ENCODE measurements at regions not wholly inside any gene's neighbourhood (a gene's known extent, or its start where the extent isn't known, plus 50 kb on each side); places are given as distances from the start of the nearest gene placed in this dataset.

- H3K27ac ChIP-seq (ENCODE audit: low read depth, low read length) = no peak overlapping the region
- DNase-seq (no peak), ATAC-seq (no peak)
- H3K27ac Mint-ChIP-seq = no peak overlapping the region
- H3K4me1 ChIP-seq (ENCODE audit: control insufficient read depth in 2 of 2, insufficient read depth in 2 of 2, low read length in 2 of 2) = no peaks in the 10 kb centered on the region
- H3K9me3 Mint-ChIP-seq = no peaks in the 10 kb centered on the region
- H3K4me3 Mint-ChIP-seq = no peak overlapping the region
- H3K4me1 Mint-ChIP-seq = no peaks in the 10 kb centered on the region
- H3K36me3 ChIP-seq (ENCODE audit: control insufficient read depth in 2 of 3, insufficient read depth in 3 of 3, low read length in 3 of 3) = no peaks in the 10 kb centered on the region
- no peaks in the 10 kb centered on the region for H3K27me3 ChIP-seq (ENCODE audit: control insufficient read depth in 2 of 2, insufficient read depth in 2 of 2, low read length in 2 of 2)
- H3K27me3 Mint-ChIP-seq = peaks cover 0 to 15% (median 0%) of the 10 kb centered on the region in 5 donors
- no peaks in the 10 kb centered on the region for H3K9me3 ChIP-seq (ENCODE audit: control insufficient read depth in 2 of 3, low read length in 3 of 3)
- ChIA-PET CTCF (no interaction called here), POLR2A (no interaction called here)
- intact Hi-C loops (cut with micrococcal nuclease) = no loop called here
- no peak overlapping the region for H3K4me3 ChIP-seq (ENCODE audit: low read length)
- no peaks in the 10 kb centered on the region for H3K36me3 Mint-ChIP-seq
These were observed 233.8 kb downstream of the RHOU start for GRCh38 chr1:228968891-228969606.

- CTCF ChIA-PET = no interaction called here
- H3K4me3 ChIP-seq (ENCODE audit: low read length) = no peak overlapping the region
- no peaks in the 10 kb centered on the region for H3K9me3 ChIP-seq (ENCODE audit: control insufficient read depth in 2 of 3, low read length in 3 of 3)
- H3K4me3 Mint-ChIP-seq = no peak overlapping the region
- peaks cover 0 to 9% (median 0%) of the 10 kb centered on the region in 5 donors for H3K27me3 Mint-ChIP-seq
- no peaks in the 10 kb centered on the region for H3K4me1 Mint-ChIP-seq
- no peaks in the 10 kb centered on the region for H3K9me3 Mint-ChIP-seq
- no peak for ATAC-seq
- H3K36me3 ChIP-seq (ENCODE audit: control insufficient read depth in 2 of 3, insufficient read depth in 3 of 3, low read length in 3 of 3) = no peaks in the 10 kb centered on the region
- H3K4me1 ChIP-seq (ENCODE audit: control insufficient read depth in 2 of 2, insufficient read depth in 2 of 2, low read length in 2 of 2) = no peaks in the 10 kb centered on the region
- no peaks in the 10 kb centered on the region for H3K36me3 Mint-ChIP-seq
- DNase-seq = no peak
- POLR2A ChIA-PET = no interaction called here
- peak overlapping the region in 2 of 9 donors; percentile 21 to 87 for H3K27ac Mint-ChIP-seq
- intact Hi-C loops (cut with micrococcal nuclease) = no loop called here
- no peaks in the 10 kb centered on the region for H3K27me3 ChIP-seq (ENCODE audit: control insufficient read depth in 2 of 2, insufficient read depth in 2 of 2, low read length in 2 of 2)
- no peak overlapping the region for H3K27ac ChIP-seq (ENCODE audit: low read depth, low read length)
These were observed 234.9 kb downstream of the RHOU start for GRCh38 chr1:228969953-228970800.

- ATAC-seq = no peak
- ChIA-PET POLR2A (interaction anchor here (0.6 kb wide), 1 partner anchor 275 kb away, joined by 3 read pairs; no protein-coding TSS in a partner anchor), CTCF (no interaction called here)
- Histone ChIP-seq H3K9me3 (ENCODE audit: control insufficient read depth in 2 of 3, low read length in 3 of 3) (no peaks in the 10 kb centered on the region), H3K36me3 (ENCODE audit: control insufficient read depth in 2 of 3, insufficient read depth in 3 of 3, low read length in 3 of 3) (no peaks in the 10 kb centered on the region), H3K27me3 (ENCODE audit: control insufficient read depth in 2 of 2, insufficient read depth in 2 of 2, low read length in 2 of 2) (no peaks in the 10 kb centered on the region), H3K4me3 (ENCODE audit: low read length) (no peak overlapping the region), H3K27ac (ENCODE audit: low read depth, low read length) (no peak overlapping the region), H3K4me1 (ENCODE audit: control insufficient read depth in 2 of 2, insufficient read depth in 2 of 2, low read length in 2 of 2) (no peaks in the 10 kb centered on the region)
- DNase-seq = no peak
- Mint-ChIP-seq H3K27me3 (peaks cover 0 to 4% (median 0%) of the 10 kb centered on the region in 5 donors), H3K4me1 (peaks cover 0 to 1% (median 0%) of the 10 kb centered on the region in 7 donors), H3K4me3 (no peak overlapping the region), H3K36me3 (no peaks in the 10 kb centered on the region), H3K9me3 (no peaks in the 10 kb centered on the region), H3K27ac (no peak overlapping the region)
- intact Hi-C loops (cut with micrococcal nuclease) = no loop called here
These were observed 237.3 kb downstream of the RHOU start for GRCh38 chr1:228972576-228972975.

- peaks cover 0 to 4% (median 0%) of the 10 kb centered on the region in 7 donors for H3K4me1 Mint-ChIP-seq
- ChIA-PET POLR2A (no interaction called here), CTCF (no interaction called here)
- Histone ChIP-seq H3K4me3 (ENCODE audit: low read length) (no peak overlapping the region), H3K27me3 (ENCODE audit: control insufficient read depth in 2 of 2, insufficient read depth in 2 of 2, low read length in 2 of 2) (no peaks in the 10 kb centered on the region), H3K36me3 (ENCODE audit: control insufficient read depth in 2 of 3, insufficient read depth in 3 of 3, low read length in 3 of 3) (no peaks in the 10 kb centered on the region), H3K27ac (ENCODE audit: low read depth, low read length) (no peak overlapping the region), H3K4me1 (ENCODE audit: control insufficient read depth in 2 of 2, insufficient read depth in 2 of 2, low read length in 2 of 2) (no peaks in the 10 kb centered on the region), H3K9me3 (ENCODE audit: control insufficient read depth in 2 of 3, low read length in 3 of 3) (no peaks in the 10 kb centered on the region)
- H3K4me3 Mint-ChIP-seq = no peak overlapping the region
- intact Hi-C loops (cut with micrococcal nuclease) = no loop called here
- no peaks in the 10 kb centered on the region for H3K36me3 Mint-ChIP-seq
- H3K27ac Mint-ChIP-seq = no peak overlapping the region
- H3K27me3 Mint-ChIP-seq = peaks cover 0 to 2% (median 0%) of the 10 kb centered on the region in 5 donors
- no peaks in the 10 kb centered on the region for H3K9me3 Mint-ChIP-seq
- DNase-seq (no peak), ATAC-seq (no peak)
These were observed 239.0 kb downstream of the RHOU start for GRCh38 chr1:228974273-228974672.

GRCh38 chr1:228975238-228975907 is 240.1 kb downstream of the RHOU start:
- Mint-ChIP-seq H3K27me3 (no peaks in the 10 kb centered on the region), H3K9me3 (no peaks in the 10 kb centered on the region), H3K4me3 (no peak overlapping the region), H3K4me1 (peaks cover 0 to 5% (median 0%) of the 10 kb centered on the region in 7 donors), H3K27ac (peak overlapping the region in 1 of 9 donors; percentile 32), H3K36me3 (no peaks in the 10 kb centered on the region)
- DNase-seq (no peak), ATAC-seq (no peak)
- Histone ChIP-seq H3K4me1 (ENCODE audit: control insufficient read depth in 2 of 2, insufficient read depth in 2 of 2, low read length in 2 of 2) (no peaks in the 10 kb centered on the region), H3K27ac (ENCODE audit: low read depth, low read length) (no peak overlapping the region), H3K27me3 (ENCODE audit: control insufficient read depth in 2 of 2, insufficient read depth in 2 of 2, low read length in 2 of 2) (no peaks in the 10 kb centered on the region), H3K4me3 (ENCODE audit: low read length) (no peak overlapping the region), H3K9me3 (ENCODE audit: control insufficient read depth in 2 of 3, low read length in 3 of 3) (no peaks in the 10 kb centered on the region), H3K36me3 (ENCODE audit: control insufficient read depth in 2 of 3, insufficient read depth in 3 of 3, low read length in 3 of 3) (no peaks in the 10 kb centered on the region)
- intact Hi-C loops (cut with micrococcal nuclease) = no loop called here
- ChIA-PET POLR2A (no interaction called here), CTCF (no interaction called here)

- Mint-ChIP-seq H3K27ac (no peak overlapping the region), H3K27me3 (no peaks in the 10 kb centered on the region), H3K4me3 (no peak overlapping the region), H3K36me3 (no peaks in the 10 kb centered on the region), H3K4me1 (peaks cover 0 to 5% (median 0%) of the 10 kb centered on the region in 7 donors), H3K9me3 (no peaks in the 10 kb centered on the region)
- Histone ChIP-seq H3K27me3 (ENCODE audit: control insufficient read depth in 2 of 2, insufficient read depth in 2 of 2, low read length in 2 of 2) (no peaks in the 10 kb centered on the region), H3K4me3 (ENCODE audit: low read length) (no peak overlapping the region), H3K27ac (ENCODE audit: low read depth, low read length) (no peak overlapping the region), H3K4me1 (ENCODE audit: control insufficient read depth in 2 of 2, insufficient read depth in 2 of 2, low read length in 2 of 2) (no peaks in the 10 kb centered on the region), H3K9me3 (ENCODE audit: control insufficient read depth in 2 of 3, low read length in 3 of 3) (no peaks in the 10 kb centered on the region), H3K36me3 (ENCODE audit: control insufficient read depth in 2 of 3, insufficient read depth in 3 of 3, low read length in 3 of 3) (no peaks in the 10 kb centered on the region)
- DNase-seq (no peak), ATAC-seq (no peak)
- CTCF ChIA-PET = no interaction called here
- intact Hi-C loops (cut with micrococcal nuclease) = no loop called here
- POLR2A ChIA-PET = no interaction called here
These were observed 241.0 kb downstream of the RHOU start for GRCh38 chr1:228976316-228976715.

All from naive thymus-derived CD4-positive, alpha-beta T cell (primary cell).